SK-N-SH treated with all-trans-retinoic acid at 6 μM for 48 hours (cell line): ENCODE measurements at regions not wholly inside any gene's neighbourhood (a gene's known extent, or its start where the extent isn't known, plus 50 kb on each side); places are given as distances from the start of the nearest gene placed in this dataset.

Experiments used
- ESRRG ChIP-seq: fragments of 250-450 bp; sonication (Bioruptor Pico); IDR thresholded peaks from 2 replicates; pipeline ENCODE4 v1.6.1; 2021; ENCODE audit warnings: mild to moderate bottlenecking
- ZC3H10 ChIP-seq: fragments of 250-450 bp; sonication (Bioruptor Pico); IDR thresholded peaks from 2 replicates; pipeline ENCODE4 v1.5.1; 2021; ENCODE audit warnings: mild to moderate bottlenecking, moderate library complexity
- ZFP30 ChIP-seq: fragments of 450-650 bp; formaldehyde crosslinking; IDR thresholded peaks from 2 replicates; pipeline ENCODE4 v1.5.0; 2022; ENCODE audit warnings: mild to moderate bottlenecking, moderate library complexity
- TF ChIP-seq, protein P1 (sequence below): fragments of 250-450 bp; sonication (Bioruptor Pico); IDR thresholded peaks from 2 replicates; pipeline ENCODE4 v1.8.0; 2020; ENCODE audit warnings: mild to moderate bottlenecking, moderate library complexity, borderline replicate concordance

DNA sequence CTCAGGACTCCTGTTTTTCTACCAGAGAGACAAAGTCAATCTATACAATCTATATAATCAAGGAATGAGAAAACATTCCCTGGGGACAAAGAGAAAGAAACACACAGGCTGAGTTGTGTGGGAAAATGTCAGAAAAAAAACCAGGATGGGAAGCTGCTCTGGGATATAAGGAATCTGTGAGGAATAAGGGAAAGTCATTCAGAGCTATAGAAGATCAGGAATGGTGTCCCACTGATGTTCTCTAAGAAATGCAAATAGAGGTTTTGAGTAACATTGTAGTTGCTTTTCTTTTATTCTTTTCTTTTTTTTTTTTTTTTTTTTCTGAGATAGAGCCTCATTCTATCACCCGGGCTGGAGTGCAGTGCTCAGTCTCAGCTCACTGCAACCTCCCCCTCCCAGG is 605.9 kb upstream of the KLF4 start:
- no peak for TF ChIP-seq ESRRG (CRISPR knock-in tag)
- TF ChIP-seq ZC3H10, result no peak
- TF ChIP-seq, protein P1, sequence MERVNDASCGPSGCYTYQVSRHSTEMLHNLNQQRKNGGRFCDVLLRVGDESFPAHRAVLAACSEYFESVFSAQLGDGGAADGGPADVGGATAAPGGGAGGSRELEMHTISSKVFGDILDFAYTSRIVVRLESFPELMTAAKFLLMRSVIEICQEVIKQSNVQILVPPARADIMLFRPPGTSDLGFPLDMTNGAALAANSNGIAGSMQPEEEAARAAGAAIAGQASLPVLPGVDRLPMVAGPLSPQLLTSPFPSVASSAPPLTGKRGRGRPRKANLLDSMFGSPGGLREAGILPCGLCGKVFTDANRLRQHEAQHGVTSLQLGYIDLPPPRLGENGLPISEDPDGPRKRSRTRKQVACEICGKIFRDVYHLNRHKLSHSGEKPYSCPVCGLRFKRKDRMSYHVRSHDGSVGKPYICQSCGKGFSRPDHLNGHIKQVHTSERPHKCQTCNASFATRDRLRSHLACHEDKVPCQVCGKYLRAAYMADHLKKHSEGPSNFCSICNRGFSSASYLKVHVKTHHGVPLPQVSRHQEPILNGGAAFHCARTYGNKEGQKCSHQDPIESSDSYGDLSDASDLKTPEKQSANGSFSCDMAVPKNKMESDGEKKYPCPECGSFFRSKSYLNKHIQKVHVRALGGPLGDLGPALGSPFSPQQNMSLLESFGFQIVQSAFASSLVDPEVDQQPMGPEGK (CRISPR knock-in tag), result no peak
- no peak for TF ChIP-seq ZFP30
